ENCODE measurements at regions not wholly inside any gene's neighbourhood (a gene's known extent, or its start where the extent isn't known, plus 50 kb on each side); places are given as distances from the start of the nearest gene placed in this dataset.

- no peak for DNase-seq (ENCODE audit: low read depth in 1 of 2, low spot score in 1 of 2)
Observed at GRCh38 chr2:239485622-239486021, 84.8 kb upstream of the HDAC4 start.

GRCh38 chr2:239484571-239485355 is 83.9 kb upstream of the HDAC4 start:
- DNase-seq (ENCODE audit: low read depth in 1 of 2, low spot score in 1 of 2) = no peak

GRCh38 chr2:239482778-239483712 is 82.2 kb upstream of the HDAC4 start:
- DNase-seq (ENCODE audit: low read depth in 1 of 2, low spot score in 1 of 2) = no peak

DNA sequence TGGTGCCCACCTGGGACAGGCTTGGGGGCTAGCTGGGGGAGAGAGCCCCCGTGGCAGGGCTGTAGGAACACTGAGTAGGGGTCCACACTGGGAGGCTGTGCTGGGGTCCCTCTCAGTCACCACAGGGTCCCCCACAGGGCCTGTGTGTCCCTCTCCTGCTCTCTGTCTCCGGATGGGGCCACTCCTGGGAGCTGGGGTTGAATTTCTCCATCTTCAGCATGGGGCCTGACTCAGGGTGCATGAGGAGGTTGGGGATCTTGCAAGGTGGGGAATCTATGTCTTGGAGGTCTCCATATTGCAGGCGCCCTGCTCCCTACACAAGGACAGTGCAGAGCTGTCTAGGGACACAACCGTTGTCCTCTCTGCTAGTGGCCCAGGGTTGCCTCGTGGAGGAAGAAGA is 78.7 kb upstream of the HDAC4 start:
- DNase-seq (ENCODE audit: low read depth in 1 of 2, low spot score in 1 of 2) = no peak

GRCh38 chr2:239477591-239477990 is 76.8 kb upstream of the HDAC4 start:
- no peak for DNase-seq (ENCODE audit: low read depth in 1 of 2, low spot score in 1 of 2)

DNA sequence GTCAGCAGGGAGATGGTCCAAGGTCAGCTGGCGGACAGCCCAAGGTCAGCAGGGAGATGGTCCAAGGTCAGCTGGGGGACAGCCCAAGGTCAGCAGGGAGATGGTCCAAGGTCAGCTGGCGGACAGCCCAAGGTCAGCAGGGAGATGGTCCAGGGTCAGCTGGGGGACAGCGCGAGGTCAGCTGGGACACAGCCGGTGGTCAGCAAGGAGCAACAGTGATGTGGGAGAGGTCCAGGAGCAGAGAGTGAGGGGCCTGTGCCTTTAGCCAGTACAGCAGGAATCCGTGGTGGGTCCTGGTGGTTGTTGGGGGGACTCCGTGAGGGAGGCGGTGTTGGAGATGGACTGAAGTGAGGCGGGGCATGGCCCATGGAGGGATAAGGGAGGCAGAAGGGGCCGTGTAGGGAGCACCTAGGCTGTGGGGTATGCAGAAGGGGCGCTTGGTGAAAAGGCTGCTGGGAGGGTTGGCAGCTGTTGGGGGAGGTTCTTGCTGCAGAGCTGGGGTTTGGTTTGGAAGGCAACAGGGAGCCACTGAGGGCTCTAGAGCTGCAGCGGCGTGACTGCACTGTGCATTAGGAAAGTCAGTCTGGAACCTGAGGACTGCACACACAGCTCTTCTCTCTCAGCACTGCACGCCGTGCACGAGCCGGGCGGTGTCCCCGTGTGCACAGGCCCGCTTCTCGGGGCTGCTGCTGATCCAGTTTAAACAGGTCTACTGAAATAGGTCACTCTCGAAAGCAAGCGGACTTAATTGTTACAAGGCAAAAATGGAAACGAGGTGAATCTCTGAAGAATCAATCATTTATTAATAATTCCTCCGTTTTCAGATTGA is 76.2 kb upstream of the HDAC4 start:
- DNase-seq (ENCODE audit: low read depth in 1 of 2, low spot score in 1 of 2) = no peak

- no peak for DNase-seq (ENCODE audit: low read depth in 1 of 2, low spot score in 1 of 2)
Observed at GRCh38 chr2:239476029-239476756, 75.4 kb upstream of the HDAC4 start.

GRCh38 chr2:239475161-239476028 is 74.6 kb upstream of the HDAC4 start:
- DNase-seq (ENCODE audit: low read depth in 1 of 2, low spot score in 1 of 2) = no peak

DNA sequence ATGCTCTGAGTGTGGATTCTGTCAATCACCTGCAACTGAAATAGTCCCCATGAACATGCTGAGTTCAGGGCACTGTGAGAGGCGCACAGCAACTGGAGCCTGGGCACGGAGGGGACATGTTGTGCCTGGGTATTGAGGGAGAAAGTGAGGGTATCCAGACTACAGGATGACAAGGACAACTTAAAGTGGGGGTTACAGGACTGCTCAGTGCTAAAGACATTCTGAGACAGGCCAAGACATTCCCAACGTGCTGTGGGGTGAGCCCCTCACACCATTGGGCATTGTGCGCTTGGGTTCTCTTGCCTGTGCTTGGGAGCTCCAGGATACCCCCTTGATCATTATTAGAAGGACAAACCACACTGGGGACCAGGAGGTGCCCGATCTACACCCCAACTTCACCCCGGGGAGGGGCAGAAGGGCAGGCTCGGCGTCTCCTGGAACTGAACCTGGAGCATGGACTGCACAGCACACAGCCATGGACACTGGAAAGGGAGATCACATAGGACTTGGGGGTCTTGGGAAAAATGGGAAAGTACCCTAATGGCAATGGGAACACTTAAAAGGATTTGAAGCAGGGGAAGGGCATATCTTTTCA is 72.5 kb upstream of the HDAC4 start:
- no peak for DNase-seq (ENCODE audit: low read depth in 1 of 2, low spot score in 1 of 2)

DNA sequence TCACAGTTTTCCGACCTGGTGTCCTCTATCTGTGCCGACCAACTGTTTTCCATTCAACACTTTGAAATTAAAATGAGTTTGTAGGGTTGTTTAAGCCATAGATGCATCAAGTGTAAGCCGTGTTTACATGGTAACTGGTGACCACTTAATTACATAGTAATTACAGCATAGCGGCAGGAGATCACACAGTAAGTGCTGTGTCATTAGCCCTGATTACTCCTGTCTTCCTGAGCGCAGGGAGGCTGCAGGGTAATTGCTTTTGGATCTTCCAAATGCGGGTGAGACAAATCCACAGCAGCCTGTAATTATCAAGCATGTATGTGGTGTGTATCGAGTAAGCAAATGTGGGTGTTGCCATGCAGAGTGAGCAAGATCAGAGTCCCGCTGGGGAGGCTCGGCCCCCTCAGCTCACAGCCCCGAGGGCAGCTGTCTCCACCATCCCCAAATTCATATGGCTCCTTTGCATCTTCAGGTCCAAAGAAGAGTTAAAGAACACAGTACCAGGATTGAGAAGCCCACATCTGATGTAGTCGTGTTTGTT is 71.5 kb upstream of the HDAC4 start:
- DNase-seq (ENCODE audit: low read depth in 1 of 2, low spot score in 1 of 2) = no peak

DNA sequence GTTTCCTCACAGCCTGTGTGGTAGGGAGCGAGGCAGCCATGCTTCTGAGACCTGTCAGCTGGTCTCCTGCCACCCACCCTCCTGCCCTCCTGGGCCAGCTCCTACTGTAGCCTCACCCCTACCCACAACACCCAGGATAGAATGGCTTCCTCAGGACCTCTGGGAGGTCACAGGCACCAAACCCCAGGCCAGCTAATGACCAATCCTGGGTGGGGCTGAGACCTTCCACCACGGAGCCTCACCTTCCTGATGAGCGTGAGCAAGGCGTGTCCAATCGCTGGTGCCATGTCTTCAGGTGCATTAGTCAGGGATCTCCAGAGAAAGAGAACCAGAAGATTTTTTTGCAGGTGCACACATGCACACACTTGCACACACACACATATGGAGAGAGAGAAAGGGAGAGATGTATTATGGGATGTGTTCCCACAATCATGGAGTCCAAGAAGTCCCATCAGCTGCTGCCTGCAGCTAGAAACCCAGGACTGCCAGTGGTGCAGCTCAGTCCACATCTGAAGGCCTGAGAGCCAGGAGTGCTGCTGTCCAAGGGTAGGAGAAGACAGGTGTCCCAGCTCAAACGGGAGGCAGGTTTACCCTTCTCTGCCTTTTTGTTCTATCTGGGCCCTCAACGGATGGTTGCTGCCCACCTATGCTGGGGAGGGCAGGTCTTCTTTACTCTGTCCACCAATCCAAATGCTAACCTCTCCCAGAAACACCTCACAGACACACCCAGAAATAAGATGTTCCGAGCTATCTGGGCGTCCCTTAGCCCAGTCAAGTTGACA is 70.4 kb upstream of the HDAC4 start:
- DNase-seq (ENCODE audit: low read depth in 1 of 2, low spot score in 1 of 2) = no peak

DNA sequence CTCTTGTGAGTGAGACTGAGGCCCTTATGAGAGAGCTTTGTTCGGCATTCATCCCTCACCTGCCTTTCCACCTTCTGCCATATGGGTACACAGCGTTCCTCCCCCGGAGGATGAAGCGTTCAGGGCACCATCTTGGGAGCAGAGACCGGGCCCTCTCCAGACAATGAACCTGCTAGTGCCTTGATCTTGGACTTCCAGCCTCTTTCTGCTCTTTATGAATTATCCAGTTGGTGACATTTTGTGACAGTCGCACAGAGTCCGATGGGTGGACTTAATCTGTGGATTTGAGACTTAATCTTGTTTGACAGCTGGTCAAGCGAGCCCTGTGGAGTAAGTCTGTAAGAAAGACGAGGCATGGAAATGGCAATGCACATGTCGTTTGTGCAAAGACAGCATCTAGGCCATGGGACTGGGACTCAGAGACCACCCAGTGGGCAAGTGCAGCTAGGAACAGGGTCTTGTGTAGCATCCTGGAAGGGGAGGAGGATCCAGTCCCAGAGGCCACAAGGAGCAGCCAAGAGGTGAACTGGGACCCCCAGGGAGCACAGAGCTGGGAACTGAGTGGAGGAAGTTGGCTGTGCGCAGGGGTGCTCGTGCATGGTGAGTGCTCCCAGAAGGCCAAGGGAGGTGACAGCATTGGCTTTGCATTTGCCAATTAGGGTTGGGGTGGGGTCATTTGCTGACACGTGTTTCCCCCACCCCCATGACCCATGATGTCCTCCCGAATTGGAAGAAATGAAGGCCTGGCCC is 69.5 kb upstream of the HDAC4 start:
- DNase-seq (ENCODE audit: low read depth in 1 of 2, low spot score in 1 of 2) = no peak

GRCh38 chr2:239469106-239469960 is 68.5 kb upstream of the HDAC4 start:
- DNase-seq (ENCODE audit: low read depth in 1 of 2, low spot score in 1 of 2) = no peak

DNA sequence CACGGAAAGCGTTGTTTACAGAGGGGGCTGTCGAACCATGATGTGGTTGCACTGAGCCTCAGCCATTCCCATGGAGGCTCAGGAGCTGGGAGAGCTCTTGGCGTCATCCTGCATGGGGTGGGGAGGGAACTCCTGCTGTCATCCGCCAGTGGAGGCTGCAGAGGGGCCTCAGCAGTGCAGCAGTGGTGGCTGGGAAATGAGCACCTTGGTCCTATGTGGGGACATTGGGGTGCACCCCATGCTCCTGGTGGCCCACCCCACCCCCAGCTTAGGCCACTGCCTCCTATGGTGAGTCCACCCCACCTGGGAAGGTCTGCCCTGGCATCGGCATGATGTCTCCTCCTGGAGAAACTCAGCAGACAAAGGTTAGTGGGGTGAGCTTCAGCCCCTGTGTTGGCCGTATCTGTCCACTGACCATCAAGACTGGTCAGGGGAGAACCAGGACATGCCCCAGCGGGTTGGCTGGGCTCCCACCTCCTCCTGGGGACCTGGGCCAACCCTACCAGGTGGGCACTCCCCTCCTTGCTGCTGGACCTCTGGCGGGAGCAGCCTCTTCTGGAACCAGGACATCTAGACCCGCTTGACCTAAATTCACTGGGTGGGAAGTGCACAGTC is 67.8 kb upstream of the HDAC4 start:
- DNase-seq (ENCODE audit: low read depth in 1 of 2, low spot score in 1 of 2) = no peak

- DNase-seq (ENCODE audit: low read depth in 1 of 2, low spot score in 1 of 2) = no peak
Observed at GRCh38 chr2:239467956-239468490, 67.2 kb upstream of the HDAC4 start.

Data from activated T-helper 1 cell treated with anti-CD3 and anti-CD28 coated beads, Interleukin-2, amount 50 U/mL, for 16 hours (primary cell).